HK-2 (cell line): ENCODE measurements at regions not wholly inside any gene's neighbourhood (a gene's known extent, or its start where the extent isn't known, plus 50 kb on each side); places are given as distances from the start of the nearest gene placed in this dataset.

Source experiments
- DNase-seq: peaks from one replicate; pipeline ENCODE4 v3.0.0-alpha.2; 2018; ENCODE audit not compliant: unreplicated experiment

DNA sequence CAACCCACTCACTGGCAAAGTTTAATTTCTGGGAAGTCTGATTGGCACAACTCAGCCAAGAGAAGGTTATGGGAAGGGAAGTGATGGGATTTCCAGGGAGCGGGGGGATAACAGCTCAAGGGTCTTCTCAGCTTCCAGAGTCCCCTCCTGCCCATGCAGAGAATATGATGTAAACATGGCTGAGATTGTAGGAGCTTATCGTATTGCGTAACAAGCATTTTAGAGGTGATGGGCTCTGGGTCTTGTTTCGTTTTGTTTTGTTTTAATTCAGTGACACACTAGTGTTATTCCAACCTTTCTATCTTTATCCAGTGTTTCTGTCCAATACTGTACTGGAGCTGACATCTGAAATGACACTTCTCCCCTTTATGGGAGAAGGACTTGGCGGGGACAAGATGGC, 762.1 kb upstream of the TMEM132C start:
- no peak for DNase-seq

DNA sequence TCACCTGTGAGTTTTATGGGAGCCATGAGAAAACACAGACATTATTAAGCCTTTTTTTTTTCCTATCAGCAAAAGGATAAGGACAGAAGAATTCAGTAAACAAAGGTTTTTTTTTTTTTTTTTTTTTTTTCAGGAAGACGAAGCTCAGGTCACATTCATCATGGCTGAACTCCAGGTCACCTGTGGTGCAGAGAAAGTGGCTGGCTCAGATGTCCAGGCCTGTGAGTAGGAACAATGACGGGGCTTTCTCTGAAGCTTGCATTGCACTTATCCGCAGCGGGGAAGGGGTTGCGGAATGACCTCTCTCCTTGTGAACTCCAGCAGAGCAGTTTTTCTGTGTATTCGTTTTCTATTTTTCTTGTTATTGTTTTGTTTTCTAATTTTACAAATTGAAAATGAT, 759.6 kb upstream of the TMEM132C start:
- no peak for DNase-seq

DNA sequence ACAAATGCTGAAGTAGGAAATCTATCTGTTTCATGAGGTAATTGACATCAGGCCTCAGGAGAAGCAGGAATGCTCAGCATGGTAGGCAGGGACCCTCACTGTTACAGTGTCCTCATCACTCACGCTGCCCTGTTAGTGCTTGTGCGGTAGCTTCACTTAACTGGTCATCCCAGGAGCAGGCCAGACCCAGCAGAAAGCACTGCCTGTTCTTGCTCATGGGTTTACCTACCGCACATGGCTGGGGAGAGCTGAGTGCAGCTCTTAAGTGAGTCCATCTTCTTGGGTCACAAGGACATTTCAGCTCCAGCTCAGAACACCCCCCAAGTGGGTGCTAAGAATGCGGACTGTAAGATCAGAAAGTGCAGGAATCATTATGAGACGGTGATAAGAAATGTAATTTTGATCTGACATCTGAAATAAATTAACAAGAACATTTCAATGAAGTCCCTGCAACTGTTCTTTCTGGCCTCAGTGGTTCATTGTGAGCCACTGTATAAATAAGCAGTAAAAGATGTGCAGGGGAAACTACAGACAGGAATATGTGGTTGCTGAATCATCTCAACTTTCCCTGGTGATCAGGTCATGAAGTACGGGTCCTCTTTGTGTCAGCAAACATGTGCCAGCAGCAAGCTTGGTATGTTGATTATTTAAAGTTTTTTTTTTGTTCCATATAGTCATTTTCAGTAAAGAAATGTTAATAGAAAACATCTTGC, 757.7 kb upstream of the TMEM132C start:
- no peak for DNase-seq

DNA sequence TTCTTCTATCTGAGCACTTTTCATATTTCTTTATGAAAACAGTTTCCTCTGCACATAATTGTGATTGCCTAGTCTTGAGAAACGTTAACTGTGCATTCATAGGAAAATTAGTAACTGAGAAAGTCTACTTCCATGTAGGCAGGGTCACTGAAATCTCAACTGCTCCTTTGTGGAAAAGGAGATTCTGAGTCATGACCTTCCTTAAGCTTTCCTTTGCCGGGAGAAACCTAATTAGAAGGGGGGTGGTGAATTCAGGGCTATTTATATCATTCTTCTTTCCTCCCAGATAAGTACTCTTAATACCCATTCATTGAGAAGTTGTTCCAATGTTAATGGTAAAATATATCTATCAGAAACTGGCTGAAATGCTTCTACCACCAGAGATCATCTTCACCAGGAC, 751.0 kb upstream of the TMEM132C start:
- DNase-seq: no peak

DNA sequence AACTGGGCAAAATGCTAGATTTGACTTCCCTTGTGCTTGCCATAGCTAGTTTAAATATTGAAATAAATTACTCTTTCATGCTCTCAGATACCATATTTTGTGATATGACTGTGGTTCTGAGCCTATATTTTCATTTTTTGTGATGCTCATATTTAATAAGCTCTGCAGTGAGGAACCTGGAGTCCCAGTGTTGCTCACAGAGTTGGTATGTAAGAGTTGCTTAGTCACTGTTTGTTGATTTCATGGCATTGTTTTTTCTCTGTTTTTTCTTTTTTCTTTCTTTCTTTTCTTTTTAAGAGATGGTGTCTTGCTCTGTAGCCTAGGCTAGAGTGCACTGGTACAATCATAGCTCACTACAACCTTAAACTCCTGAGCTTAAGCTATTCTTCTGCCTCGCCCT, 750.5 kb upstream of the TMEM132C start:
- no peak for DNase-seq

DNA sequence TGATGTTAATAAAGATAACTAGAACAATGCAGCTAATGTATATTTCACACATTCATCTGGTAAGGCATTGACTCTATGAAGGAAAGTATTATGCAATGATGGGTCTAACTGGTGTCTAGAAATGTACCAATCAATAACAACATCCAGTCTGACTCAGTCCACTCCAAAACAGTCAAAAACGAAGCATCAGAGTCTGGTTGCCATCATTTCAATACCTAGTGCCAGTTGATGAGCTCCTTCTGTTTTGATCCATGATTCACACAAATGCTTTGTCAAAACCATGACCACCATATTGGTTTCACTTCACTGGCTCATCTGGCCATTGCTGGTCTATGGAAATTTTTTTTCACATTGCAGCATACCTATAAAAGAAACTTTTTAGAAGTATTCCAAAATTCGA, 747.2 kb upstream of the TMEM132C start:
- no peak for DNase-seq

DNA sequence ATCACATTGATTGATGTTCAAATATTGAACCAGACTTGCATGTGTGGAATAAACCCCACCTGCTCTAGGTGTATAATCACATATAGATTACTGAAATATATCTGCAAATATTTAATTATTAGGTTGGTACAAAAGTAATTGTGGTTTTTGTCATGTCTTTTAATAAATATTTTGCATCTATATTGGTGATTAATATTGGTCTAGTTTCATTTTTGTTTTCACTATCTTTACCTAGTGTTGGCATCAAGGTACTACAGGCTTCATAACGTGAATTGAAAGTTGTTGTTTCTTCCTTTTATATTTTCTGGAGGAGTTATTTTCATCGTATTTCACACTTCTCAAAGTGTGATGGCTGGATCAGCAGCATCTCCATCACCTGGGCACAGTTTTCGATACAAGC, 740.0 kb upstream of the TMEM132C start:
- no peak for DNase-seq

DNA sequence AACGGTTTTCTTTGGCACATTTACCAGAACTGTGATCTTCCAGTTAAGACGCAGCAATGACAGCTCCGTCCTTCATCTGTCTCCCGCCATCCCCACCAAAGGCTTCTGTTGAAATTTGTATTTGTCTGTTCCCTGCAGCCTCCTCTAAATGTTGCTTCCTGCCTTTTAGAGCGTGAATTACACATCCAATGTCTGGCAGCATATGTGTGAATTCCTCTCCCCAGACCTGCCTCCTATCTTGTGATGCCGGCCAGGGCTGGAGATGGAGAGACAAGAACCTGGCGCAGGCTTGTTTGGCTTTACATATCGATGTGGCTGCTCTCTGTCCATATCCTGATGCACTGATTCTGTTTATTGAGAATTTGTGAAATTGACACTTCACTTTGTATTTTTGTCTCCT, 738.4 kb upstream of the TMEM132C start:
- no peak for DNase-seq

DNA sequence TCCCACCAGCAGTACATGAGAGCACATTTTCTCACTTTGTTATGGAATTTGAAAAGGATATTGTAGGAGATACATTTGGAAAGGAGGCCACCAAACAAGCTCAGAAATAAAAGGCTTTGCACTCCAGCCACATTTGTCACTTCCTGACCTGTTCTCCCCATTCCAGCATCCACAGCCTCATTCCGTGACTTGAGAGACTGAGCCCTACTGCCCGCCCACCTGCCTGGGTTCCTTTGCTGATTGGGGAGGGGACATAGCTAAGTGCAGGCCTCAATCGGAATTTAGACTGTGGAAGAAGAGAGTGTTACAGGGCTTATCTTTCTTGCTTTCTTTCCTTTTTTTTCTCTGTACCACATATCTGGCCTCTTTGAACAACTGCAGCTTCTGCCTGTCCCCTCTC, 735.4 kb upstream of the TMEM132C start:
- no peak for DNase-seq

DNA sequence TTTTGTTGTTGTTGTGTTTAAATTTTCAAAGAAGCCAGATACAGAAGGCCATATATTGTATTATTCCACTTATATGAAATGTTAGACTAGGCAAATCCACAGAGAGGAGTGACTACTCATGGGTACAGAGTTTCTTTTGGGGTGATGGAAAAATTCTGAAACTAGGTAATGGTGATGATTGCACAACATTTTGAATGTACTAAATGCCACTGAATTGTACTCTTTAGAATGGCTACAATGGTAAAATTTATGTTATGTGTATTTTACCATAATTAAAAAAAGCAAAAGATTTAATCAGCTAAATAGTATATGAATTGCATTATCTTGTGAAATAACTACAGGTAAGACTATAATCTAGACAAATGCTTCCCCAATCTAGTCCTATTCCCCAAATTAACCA, 733.6 kb upstream of the TMEM132C start:
- DNase-seq: no peak

DNA sequence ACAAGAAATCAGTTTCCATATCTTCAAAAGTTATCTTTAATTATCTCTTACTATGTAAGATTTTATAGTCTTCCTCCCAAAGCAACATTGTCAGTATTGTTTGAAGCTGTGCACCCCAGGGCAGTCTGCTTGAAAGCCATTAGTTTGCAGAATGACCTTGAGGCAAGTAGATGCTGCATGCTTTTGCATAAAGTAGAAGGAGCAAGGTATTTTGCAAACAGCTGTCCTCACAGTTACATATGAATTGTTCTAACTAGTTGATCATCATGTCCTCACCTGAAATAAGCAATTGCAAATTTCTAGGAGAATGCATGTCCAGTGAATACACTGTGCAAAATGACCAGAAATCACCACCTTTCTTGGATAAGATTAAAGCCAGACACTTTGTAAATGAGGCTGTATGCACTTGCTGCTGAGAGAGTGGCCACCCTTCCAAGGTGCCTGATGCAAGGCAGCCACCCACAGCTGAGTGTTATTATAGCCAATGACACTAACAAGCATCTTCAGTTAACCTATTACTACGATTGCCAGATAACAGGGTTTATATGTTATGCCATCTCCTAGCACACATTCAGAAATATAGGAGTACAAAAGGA, 730.0 kb upstream of the TMEM132C start:
- DNase-seq: no peak

DNA sequence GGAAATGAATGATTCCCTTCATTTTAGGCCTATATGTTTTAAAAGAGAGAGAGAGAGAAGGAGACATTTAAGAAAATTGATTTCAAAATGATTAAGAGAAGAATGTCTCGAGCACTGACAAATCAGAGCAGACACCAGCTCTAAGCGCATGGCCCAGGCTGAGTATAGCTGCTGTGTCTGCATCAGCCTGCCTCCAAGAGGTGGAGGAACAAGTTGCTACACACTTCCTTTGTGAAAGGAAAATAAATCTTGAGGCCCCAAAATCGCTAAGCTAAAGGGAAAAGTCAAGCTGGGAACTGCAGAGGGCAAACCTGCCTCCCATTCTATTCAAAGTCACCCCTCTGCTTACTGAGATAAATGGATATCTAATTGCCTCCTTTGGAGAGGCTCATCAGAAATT, 728.7 kb upstream of the TMEM132C start:
- no peak for DNase-seq

DNA sequence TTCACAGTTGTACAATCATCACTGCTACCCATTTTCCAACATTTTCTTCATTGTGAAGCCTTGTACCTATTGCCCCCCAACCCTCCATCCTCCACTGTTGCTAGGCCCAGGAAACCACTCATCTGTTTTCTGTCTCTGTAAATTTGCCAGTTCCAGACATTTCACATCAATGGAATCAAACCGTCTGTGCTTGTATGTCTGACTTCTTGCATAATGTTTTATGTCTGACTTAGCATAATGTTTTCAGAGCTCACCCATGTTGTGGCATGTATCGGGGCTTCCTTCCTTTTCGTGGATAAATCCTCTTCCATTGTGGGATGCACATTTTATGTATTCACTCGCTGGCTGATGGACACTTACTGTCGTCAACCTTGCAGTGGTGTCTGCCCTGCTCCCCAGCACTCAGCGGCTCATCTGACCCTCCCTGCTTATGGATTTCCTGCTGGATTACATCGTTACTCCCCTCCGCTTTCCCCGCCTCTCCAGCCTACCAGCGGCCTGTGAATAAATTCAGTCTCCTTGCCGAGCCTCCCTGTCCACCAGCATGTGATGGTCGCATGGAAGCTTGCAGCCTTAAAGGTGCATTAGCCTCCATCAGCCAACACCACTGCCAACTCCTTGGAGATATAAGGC, 727.6 kb upstream of the TMEM132C start:
- DNase-seq: no peak

DNA sequence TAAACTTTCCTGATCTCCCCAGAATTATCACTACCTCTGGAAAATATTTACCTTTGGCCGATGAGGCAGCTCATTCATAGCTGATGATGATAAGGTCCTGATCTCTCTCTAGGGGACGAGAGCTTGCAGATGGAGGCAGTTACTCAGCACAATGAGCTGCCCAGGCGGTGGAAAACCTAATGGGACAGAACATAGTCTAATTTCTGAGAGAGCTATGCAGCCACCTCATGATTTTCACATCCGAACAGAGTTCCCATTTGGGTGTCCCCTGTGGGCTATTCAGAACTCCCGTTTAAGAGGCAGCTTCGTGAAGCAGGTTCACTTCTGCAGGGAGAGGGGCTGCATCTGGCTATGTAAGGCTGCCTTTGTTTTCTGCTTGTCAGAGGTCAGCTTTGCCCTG, 724.6 kb upstream of the TMEM132C start:
- no peak for DNase-seq

DNA sequence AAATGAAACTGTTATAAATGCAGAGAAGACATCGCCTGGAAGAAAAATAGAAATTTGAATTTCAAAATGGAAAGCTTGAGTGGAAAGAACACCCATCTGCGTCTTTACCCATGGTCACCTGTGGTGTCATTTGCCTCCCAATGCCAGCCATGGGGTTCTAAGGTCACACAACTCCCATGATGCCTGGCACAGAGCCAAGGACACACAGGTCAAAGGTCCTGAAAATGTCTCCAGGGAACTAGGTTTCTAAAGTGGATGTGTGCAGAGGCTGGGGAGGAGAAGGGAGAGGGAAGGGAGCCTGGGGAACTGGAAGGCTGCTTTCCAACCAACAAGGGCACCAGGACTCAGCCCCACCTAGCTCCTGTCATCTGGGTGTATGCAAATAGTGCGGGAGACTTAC, 724.0 kb upstream of the TMEM132C start:
- no peak for DNase-seq

DNA sequence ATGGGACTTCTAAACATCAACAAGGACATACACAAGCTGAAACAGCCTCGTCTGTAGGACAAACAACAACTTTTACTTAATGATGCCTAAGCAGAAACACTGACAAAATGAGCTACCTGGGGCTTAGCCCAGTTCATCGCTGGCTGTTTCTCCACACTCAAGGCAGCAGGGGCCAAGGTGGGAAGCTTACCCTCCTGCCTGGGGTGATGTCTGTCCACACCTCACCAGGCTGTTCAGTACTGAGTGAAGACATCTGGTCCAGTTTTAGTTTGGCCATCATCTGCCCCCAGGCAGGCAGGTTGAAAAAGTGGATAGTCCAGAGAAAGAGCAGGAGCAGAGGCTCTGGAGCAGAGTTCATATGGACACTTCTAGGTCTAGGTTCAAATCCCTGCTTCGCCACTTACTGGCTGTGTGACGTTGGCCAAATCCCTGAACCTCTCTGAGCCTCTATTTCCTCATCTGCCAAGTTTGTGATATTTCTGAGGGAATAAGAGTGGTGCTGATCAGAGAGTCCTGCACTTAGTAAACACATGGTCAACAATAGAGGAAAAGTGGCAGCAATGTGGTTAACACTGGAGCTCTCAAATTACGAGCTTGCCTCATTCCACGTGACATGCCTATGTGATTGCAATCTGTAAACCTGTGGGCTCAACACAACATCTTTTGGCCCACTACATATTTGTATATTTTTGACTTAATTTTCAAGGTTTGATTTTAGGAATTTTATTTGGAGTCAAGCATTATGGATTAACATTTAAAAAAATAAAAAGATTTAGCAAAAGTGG, 720.1 kb upstream of the TMEM132C start:
- DNase-seq: no peak

DNA sequence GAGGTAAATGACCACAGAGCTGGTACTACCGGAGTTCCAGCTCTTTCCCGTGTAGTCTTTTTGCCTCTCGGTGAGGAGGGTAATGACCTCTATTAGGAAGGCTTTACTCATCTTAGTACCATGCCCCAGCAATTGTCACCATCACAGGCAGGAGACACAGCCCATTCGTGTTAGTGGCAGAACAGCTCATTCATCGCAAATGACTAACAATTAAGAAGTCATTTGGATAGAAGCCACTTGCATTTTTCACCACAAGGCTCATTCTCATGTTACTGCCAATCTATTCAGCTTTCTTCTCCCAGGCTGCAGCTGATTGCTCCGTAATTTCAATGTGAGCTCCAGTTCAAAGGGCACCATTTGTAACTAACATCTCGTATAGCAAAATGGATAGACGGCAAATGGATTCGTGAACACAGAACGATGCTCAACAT, 718.8 kb upstream of the TMEM132C start:
- no peak for DNase-seq

DNA sequence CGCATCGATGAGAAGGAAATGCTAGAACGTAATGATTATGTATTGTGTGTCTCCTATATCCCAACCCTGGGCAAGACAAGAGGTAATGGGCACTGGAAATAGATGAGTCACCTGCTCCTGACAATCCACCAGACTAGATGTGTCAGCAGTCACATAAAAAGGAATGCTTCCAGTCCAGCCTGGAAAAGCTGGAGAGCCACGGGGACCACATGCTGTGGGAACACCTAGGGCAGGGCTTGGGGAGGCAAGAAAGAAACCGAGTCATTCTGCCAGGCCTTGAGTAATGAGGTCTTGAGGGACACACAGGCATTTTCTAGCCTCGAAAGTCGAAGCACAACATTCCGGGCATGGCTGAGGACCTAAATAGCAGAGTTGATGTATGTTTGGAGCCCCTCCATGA, 716.7 kb upstream of the TMEM132C start:
- DNase-seq: peak; percentile 25

DNA sequence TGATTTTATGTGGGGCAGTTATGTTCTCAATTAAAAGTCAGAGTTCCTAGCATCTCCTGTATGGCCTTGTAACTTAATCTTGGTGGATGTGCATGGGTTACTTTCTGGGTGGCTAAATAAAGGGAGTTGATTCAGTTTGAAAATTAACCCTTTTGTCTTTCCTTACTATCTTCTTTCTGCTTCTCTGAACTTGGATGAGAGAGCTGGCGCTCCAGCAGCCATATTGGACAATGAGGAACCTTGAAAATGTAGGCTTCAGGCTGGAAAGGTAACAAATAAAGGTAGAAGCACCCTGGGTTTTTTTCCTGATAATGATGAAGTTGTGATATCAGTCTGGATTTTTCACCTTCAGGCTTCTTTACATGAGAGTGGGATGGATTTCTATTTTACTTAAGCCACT, 714.1 kb upstream of the TMEM132C start:
- no peak for DNase-seq

DNA sequence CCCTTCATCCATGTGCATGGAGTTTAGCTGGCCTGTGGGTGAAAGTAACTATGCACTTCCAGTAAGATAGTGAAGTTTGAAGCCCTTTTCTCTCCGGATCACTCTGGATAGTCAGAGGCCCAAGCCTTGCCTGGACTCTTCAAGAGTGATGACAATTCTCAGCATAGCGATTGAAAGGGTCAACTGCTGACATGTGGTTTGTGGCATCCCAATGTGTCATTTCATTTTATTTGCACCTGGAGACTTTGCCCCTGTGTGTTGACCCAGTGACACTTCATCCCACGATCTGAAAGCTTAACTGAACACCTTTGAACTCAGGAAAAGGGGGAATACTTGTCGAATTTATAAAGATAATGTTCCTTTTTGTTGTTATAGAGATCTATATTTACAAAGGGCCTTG, 711.9 kb upstream of the TMEM132C start:
- DNase-seq: no peak

DNA sequence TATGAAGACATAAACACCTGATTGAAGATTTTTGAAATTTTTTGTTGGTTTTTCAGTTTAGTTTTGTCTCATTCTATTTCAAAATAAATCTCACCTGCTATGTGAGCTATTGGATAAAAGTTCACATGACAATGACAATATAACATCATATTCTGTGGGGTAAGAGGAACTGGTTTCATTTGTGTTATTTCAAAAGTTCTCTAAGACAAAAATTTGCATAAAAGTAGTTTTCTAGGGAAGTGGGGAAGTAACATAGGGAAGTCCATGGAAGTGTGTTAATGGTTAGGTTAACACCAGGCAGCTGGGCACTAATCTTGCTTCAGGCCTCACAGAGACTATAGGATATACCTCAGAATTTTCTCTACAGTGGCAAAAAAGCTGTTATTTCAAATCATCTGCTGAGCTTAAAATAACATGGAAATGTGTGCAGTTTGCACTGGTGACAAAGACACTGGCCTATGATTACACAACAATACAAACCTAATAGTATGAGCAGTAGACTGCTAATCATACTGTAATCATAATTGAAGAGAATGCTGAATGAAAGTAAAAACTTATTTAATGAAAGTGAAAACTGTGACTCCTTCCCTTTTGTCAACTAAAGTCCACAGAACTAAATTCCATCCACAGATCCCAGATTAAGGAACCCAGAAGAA, 710.6 kb upstream of the TMEM132C start:
- DNase-seq: no peak

DNA sequence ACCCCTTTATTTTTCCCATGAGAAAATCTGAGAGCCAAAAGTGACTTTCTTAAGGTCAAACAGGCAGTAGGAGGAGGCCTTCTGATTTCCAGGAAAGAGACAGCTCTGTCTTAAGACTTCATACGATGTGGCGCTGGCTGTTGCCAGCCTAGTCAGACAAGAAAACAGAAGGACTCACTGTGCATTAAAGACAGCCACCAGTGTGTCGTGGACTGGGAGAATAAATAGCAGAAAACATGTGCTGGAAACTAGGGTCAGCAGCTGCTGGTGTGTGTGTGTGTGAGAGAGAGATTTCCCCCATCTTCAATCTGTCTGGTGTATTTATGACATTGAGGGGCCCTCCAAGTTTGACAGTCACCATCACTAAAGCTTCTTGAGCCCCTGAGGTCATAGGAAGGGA, 708.6 kb upstream of the TMEM132C start:
- no peak for DNase-seq
